ENCODE measurements at regions not wholly inside any gene's neighbourhood (a gene's known extent, or its start where the extent isn't known, plus 50 kb on each side); places are given as distances from the start of the nearest gene placed in this dataset.

- DNase-seq (ENCODE audit: low read depth) = peak; percentile 39
- no peak overlapping the region for H3K4me3 ChIP-seq (ENCODE audit: low read depth, low read length)
Measured at GRCh38 chr14:51188566-51189185, 51.4 kb upstream of the TMX1 start.

GRCh38 chr14:51189600-51190376 lies 50.3 kb upstream of the TMX1 start:
- H3K4me3 ChIP-seq (ENCODE audit: low read depth, low read length) = no peak overlapping the region
- no peak for TF ChIP-seq CTCF (conservative IDR thresholded peaks at IDR 0.05; ENCODE audit: low read depth, low read length)

More at GRCh38 chr14:51188566-51189185, 51.4 kb upstream of the TMX1 start:
- no peak for TF ChIP-seq CTCF (conservative IDR thresholded peaks at IDR 0.05; ENCODE audit: low read depth, low read length)

More at GRCh38 chr14:51189600-51190376, 50.3 kb upstream of the TMX1 start:
- no peak for DNase-seq (ENCODE audit: low read depth)
